GM13977 (cell line): ENCODE measurements at regions not wholly inside any gene's neighbourhood (a gene's known extent, or its start where the extent isn't known, plus 50 kb on each side); places are given as distances from the start of the nearest gene placed in this dataset.

Experiments used
- DNase-seq: peaks from one replicate; pipeline ENCODE4 v3.0.0; 2012; ENCODE audit warnings: low spot score
- CTCF ChIP-seq: IDR thresholded peaks from 2 replicates; pipeline ENCODE4 v1.5.1; 2012; ENCODE audit warnings: mild to moderate bottlenecking, control low read depth; ENCODE audit not compliant: insufficient read depth; ENCODE audit errors: extremely low read depth, missing control alignments
- in situ Hi-C: fragments of 300-500 bp; cut with MboI; formaldehyde crosslinking; loops from one replicate; pipeline ENCODE4 v1.12.0; 2022; ENCODE audit warnings: low sequenced_read_pairs, low pct_unique_long_range_greater_than_20kb, mixed read lengths, inconsistent platforms; ENCODE audit not compliant: unreplicated experiment

DNA sequence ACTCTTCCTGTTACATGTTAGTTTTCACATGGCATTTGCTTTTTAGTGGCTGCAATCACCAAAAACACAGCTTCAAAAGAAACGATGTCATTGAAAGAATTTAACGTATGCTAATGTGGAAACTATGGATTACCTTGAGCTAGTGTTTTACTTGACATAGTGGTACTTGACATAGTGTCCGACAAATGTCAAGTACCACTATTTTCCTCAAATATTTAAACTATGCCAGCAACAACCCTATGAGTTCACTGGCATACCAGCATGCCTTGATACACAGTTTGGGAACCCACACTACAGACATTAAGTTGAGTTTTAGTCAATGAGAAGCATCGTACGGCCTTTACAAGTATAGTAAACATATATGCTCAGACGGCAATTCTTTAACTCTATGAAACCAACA lies 560.3 kb downstream of the GALC start:
- in situ Hi-C loops: no loop called here
- no peak for DNase-seq
- TF ChIP-seq CTCF: no peak

DNA sequence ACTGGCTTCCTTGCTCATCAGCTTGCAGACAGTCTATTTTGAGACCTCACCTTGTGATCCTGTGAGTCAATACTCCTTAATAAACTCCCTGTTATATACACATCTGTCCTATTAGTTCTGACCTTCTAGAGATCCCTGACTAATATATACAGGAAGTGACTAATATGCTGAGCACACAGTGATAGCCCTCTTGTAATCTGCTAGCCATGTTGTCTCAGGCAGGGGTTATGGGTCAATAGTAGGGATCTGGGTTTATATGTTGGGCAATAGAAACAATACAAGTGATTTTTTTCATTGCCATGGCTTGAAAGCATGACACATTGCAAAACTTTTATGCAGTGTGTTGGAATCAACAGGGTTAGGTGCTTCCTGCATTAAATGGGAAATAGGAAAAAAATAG lies 562.2 kb downstream of the GALC start:
- TF ChIP-seq CTCF: no peak
- in situ Hi-C loops: no loop called here
- no peak for DNase-seq

DNA sequence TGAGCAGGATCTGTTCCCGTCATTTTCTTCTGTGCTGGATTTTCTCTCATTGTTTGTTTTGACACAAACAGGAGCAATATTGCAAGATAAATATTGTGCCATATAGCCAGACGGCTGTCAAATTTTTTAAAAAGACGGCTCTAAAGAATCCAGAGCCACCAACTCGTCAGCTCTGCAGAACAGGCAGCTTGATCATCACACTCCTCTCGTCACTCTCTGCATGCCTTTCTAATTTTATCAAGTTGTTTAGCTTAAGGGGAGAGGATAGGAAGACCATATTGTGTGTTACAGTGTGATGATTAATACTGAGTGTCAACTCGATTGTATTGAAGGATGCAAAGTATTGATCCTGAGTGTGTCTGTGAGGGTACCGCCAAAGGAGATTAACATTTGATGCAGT lies 562.8 kb downstream of the GALC start:
- no peak for TF ChIP-seq CTCF
- no peak for DNase-seq
- in situ Hi-C loops: no loop called here

DNA sequence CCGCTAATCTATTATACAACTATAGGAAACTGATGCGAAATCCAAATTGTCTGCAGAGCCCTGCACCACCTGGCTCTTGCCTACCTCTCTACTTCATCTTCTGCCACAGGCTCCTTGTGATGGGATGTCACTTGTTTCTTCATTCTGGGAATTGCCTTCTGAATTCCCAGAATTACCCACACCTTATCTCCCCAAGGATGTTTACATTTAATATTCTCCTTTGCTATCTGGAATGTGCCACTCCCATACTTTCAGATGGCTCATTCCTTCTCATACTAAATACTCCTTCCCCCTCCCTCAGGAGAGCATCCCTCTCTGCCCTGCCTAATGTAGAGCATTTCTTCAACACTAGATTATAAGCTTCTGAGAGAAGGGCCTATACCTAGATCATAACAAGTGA lies 573.1 kb downstream of the GALC start:
- TF ChIP-seq CTCF: no peak
- no peak for DNase-seq
- in situ Hi-C loops: no loop called here

DNA sequence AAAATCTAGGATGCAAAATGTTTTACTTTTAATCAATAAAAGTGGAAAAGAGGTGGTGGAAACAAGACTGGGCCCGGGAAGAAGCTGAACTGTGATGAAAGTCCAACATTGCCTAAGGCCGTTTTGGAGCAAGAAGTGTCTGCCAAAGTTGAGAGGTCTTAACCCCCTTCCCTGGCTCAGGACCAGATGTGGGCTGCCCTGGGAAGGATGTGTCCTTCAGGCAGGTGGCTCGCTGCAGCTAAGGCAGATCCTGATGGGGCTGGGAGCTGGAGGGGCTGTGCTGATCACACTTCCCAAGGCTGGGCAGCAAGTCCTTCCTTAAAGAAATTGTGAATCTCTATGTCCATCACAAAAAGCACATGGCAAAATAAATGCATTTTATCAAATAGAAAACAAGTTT lies 581.6 kb downstream of the GALC start:
- no peak for DNase-seq
- in situ Hi-C loops: no loop called here
- TF ChIP-seq CTCF: no peak

DNA sequence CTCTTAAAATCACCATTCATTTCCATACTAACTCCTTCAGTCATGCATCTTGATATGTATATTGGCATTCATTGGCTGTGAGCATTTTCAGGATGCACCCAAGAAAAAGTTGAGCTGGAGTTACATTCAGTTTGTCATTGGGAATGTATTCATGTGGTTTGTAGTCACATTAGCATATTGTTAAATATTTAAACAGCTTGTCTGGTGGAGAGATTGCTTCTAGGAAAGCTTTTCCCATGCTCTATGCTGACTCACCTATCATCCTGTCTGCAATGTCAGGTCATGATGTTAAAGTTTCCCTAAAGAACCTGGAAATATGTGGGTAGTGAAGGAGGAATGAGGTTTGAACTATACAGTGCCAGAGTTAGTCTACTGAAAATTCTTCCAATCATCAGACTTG lies 583.6 kb downstream of the GALC start:
- no peak for DNase-seq
- in situ Hi-C loops: no loop called here
- no peak for TF ChIP-seq CTCF

- in situ Hi-C loops: no loop called here
Observed at GRCh38 chr14:87407344-87407743, 585.6 kb downstream of the GALC start.

More at GRCh38 chr14:87407344-87407743, 585.6 kb downstream of the GALC start:
- no peak for TF ChIP-seq CTCF
- no peak for DNase-seq
